GM12872 (cell line): ENCODE measurements at regions not wholly inside any gene's neighbourhood (a gene's known extent, or its start where the extent isn't known, plus 50 kb on each side); places are given as distances from the start of the nearest gene placed in this dataset.

ENCODE experiments used
- CTCF ChIP-seq: IDR thresholded peaks from 3 replicates; pipeline ENCODE4 v1.5.1; 2011; ENCODE audit warnings: low read depth, mild to moderate bottlenecking, low read length, moderate library complexity; ENCODE audit not compliant: insufficient read depth

- TF ChIP-seq CTCF, result peak; percentile 77
These were observed 1349.1 kb downstream of the TMEM121 start for GRCh38 chr14:106875503-106875902.

DNA sequence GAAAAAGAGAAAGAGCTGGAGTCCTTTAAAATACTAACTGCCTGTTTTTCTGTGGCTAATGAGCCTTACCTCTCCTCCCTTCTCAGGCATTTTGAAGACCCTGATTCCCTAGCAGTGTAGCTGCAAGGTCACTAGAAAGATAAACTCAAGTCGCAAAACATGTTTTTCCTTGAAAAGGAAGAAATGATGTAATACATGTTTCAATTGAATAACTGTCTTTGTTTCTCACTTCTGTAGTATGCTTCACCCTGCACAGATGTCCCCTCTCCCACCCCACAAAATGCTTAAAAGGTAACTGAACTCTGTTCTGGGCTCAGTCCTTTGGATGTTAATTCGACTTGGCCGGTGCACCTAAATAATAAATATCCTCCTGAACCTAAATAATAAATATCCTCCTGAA is 1350.3 kb downstream of the TMEM121 start:
- TF ChIP-seq CTCF, result no peak

DNA sequence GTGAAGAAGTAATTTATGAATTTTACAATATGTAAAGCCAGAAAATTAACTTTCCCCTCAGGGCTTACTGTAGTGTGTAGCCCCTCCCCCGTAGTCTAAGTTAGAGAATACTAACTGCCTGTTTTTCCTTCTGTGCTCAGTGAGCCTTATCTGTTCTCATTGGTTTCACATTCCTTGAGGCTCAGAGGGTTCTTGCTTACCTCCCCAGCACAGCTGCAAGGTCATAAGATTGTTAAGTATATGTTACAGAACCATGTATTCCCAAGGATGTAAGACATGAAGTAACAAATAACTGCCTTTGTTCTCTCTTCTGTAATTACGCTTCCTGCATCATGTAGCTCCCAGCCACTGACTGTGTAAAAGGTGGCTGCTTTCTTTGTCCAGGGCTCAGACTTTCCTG is 1351.1 kb downstream of the TMEM121 start:
- TF ChIP-seq CTCF, result no peak

DNA sequence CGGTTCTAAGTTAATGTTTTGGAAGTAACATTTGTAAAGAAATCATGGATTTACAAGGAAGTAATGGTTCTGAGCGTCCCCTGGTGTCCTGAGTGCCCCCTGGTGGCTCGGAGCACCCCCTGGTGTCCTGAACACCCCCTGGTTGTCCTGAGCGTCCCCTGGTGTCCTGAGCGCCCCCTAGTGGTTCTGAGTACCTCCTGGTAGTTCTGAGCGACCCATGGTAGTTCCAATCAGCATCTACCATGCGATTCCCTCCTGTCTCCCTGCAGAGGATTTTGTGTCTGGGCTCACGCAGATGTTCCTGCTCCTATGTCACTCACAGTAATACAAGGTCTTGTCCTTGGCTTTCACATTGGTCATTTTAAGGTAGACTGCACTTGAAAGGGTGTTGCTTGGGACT is 1352.9 kb downstream of the TMEM121 start:
- peak; percentile 95 for TF ChIP-seq CTCF

- peak; percentile 93 for TF ChIP-seq CTCF
These were observed 1356.9 kb downstream of the TMEM121 start for GRCh38 chr14:106883218-106883692.
